H1 (cell line): ENCODE measurements at regions not wholly inside any gene's neighbourhood (a gene's known extent, or its start where the extent isn't known, plus 50 kb on each side); places are given as distances from the start of the nearest gene placed in this dataset.

Source experiments
- CTCF ChIA-PET: fragments of 300-600 bp; sonication (Branson Sonifier 250); formaldehyde crosslinking; loops from one replicate; lab custom pipeline; 2021; ENCODE audit not compliant: partially characterized antibody; lab: Charles Lee
- POLR2A ChIA-PET: fragments of 300-600 bp; sonication (Branson Sonifier 250); formaldehyde crosslinking; loops from one replicate; lab custom pipeline; 2021; ENCODE audit warnings: inconsistent platforms; ENCODE audit not compliant: partially characterized antibody; lab: Charles Lee
- DNase-seq, 2 experiments: peaks; one replicate each; pipeline versions ENCODE4 v3.0.0 to v3.0.0-alpha.2; 2010 to 2022; ENCODE audit warnings: low spot score in 2 of 2, low read depth in 1 of 2, mixed read lengths in 1 of 2
- FAIRE-seq: peaks from 2 replicates; lab custom pipeline; 2011; peaks lifted over from hg19 to GRCh38; lab: Jason Lieb, UNC
- H2AFZ ChIP-seq: 2 replicates; pipeline ENCODE4 v1.8.1; 2012; ENCODE audit warnings: low read length, inconsistent platforms
- H2AK5ac ChIP-seq: 2 replicates; pipeline ENCODE4 v1.6.1; 2013; ENCODE audit warnings: low read depth, low read length
- H2BK120ac ChIP-seq: replicated peaks from 2 replicates; pipeline ENCODE3; 2013; ENCODE audit warnings: low read depth, low read length, inconsistent platforms
- H2BK12ac ChIP-seq: 2 replicates; pipeline ENCODE4 v1.6.1; 2013; ENCODE audit warnings: low read depth, low read length
- H2BK15ac ChIP-seq: 2 replicates; pipeline ENCODE4 v1.6.1; 2013; ENCODE audit warnings: low read length
- H2BK20ac ChIP-seq: 2 replicates; pipeline ENCODE4 v1.6.1; 2013; ENCODE audit warnings: low read length
- H2BK5ac ChIP-seq: 2 replicates; pipeline ENCODE4 v1.6.1; 2013; ENCODE audit warnings: low read depth, low read length
- H3K14ac ChIP-seq: 2 replicates; pipeline ENCODE4 v1.6.1; 2013; ENCODE audit warnings: inconsistent platforms; ENCODE audit not compliant: insufficient read length
- H3K18ac ChIP-seq: 2 replicates; pipeline ENCODE4 v1.6.1; 2013; ENCODE audit warnings: low read length; ENCODE audit errors: extremely low read depth
- H3K23ac ChIP-seq: 2 replicates; pipeline ENCODE4 v1.6.1; 2013; ENCODE audit warnings: inconsistent platforms; ENCODE audit not compliant: insufficient read length
- H3K23me2 ChIP-seq: 2 replicates; pipeline ENCODE4 v1.6.1; 2013; ENCODE audit warnings: low read depth, low read length
- H3K27ac ChIP-seq: 2 replicates; pipeline ENCODE4 v1.6.1; 2011; ENCODE audit warnings: low read depth, low read length, inconsistent platforms
- H3K27me3 ChIP-seq, 4 experiments: replicated peaks in 1 of 4; 1 replicate in 1 of 4; 2 replicates in 3 of 4; pipeline versions ENCODE4 v1.6.1 to v1.8.1; 2011 to 2013; ENCODE audit warnings: low read length in 3 of 4, mild to moderate bottlenecking in 3 of 4, inconsistent platforms in 2 of 4, mixed read lengths in 2 of 4, moderate library complexity in 1 of 4; ENCODE audit not compliant: control insufficient read depth in 3 of 4, insufficient read depth in 3 of 4; ENCODE audit errors: extremely low read depth in 1 of 4
- H3K36me3 ChIP-seq, 4 experiments: 2 replicates each; pipeline versions ENCODE4 v1.6.1 to v1.8.1; 2011 to 2013; ENCODE audit warnings: mild to moderate bottlenecking in 4 of 4, low read length in 3 of 4, moderate library complexity in 2 of 4, control low read depth in 1 of 4, inconsistent platforms in 1 of 4; ENCODE audit not compliant: insufficient read depth in 4 of 4, control insufficient read depth in 2 of 4
- H3K4ac ChIP-seq: replicated peaks from 2 replicates; pipeline ENCODE3; 2013; ENCODE audit warnings: low read length, low read depth, mixed read lengths, inconsistent platforms; ENCODE audit not compliant: insufficient read length
- H3K4me1 ChIP-seq, 4 experiments: replicated peaks in 1 of 4; 1 replicate in 1 of 4; 2 replicates in 3 of 4; pipeline versions ENCODE4 v1.6.1 to v1.8.1; 2011 to 2013; ENCODE audit warnings: low read length in 3 of 4, inconsistent platforms in 2 of 4, mixed read lengths in 1 of 4; ENCODE audit not compliant: insufficient read depth in 4 of 4, control insufficient read depth in 3 of 4
- H3K4me2 ChIP-seq, 2 experiments: 2 replicates each; pipeline versions ENCODE4 v1.6.1 to v1.8.1; 2011 to 2013; ENCODE audit warnings: low read depth in 2 of 2, low read length in 2 of 2, control low read depth in 1 of 2, inconsistent platforms in 1 of 2, mild to moderate bottlenecking in 1 of 2; ENCODE audit not compliant: insufficient read depth in 1 of 2
- H3K4me3 ChIP-seq, 4 experiments: fragments of 200-600, 300-600 bp in 1 of 4; sonication (generic), shearing (Covaris generic), sonication (Bioruptor Twin) in 1 of 4; 2 replicates each; pipeline versions ENCODE4 v1.5.1 to v1.8.1; 2011 to 2016; ENCODE audit warnings: low read length in 4 of 4, low read depth in 3 of 4, control low read depth in 2 of 4, inconsistent platforms in 2 of 4, mild to moderate bottlenecking in 2 of 4, mixed read lengths in 1 of 4, moderate library complexity in 1 of 4; ENCODE audit not compliant: insufficient read depth in 2 of 4; ENCODE audit errors: extremely low read depth in 1 of 4
- H3K56ac ChIP-seq: replicated peaks from 2 replicates; pipeline ENCODE3; 2013; ENCODE audit warnings: low read depth, mild to moderate bottlenecking, mixed read lengths, low read length, inconsistent platforms; ENCODE audit not compliant: insufficient read length
- H3K79me1 ChIP-seq: 2 replicates; pipeline ENCODE4 v1.6.1; 2013; ENCODE audit warnings: low read depth, low read length, control low read depth
- H3K79me2 ChIP-seq, 2 experiments: 2 replicates each; pipeline versions ENCODE4 v1.6.1 to v1.8.1; 2012 to 2013; ENCODE audit warnings: low read length in 2 of 2, mild to moderate bottlenecking in 2 of 2, inconsistent platforms in 1 of 2; ENCODE audit not compliant: insufficient read depth in 2 of 2, control insufficient read depth in 1 of 2
- H3K9ac ChIP-seq, 4 experiments: replicated peaks in 1 of 4; 1 replicate in 1 of 4; 2 replicates in 3 of 4; pipeline versions ENCODE4 v1.6.1 to v1.8.1; 2011 to 2013; ENCODE audit warnings: low read depth in 3 of 4, low read length in 3 of 4, control low read depth in 2 of 4, mild to moderate bottlenecking in 2 of 4, moderate library complexity in 2 of 4, inconsistent platforms in 1 of 4; ENCODE audit errors: extremely low read depth in 1 of 4
- H3K9me3 ChIP-seq, 2 experiments: 2 replicates each; pipeline versions ENCODE4 v1.6.1 to v1.8.1; 2012 to 2013; ENCODE audit warnings: mild to moderate bottlenecking in 2 of 2, moderate library complexity in 2 of 2, control low read depth in 1 of 2, inconsistent platforms in 1 of 2, low read depth in 1 of 2, low read length in 1 of 2, mixed read lengths in 1 of 2; ENCODE audit not compliant: insufficient read depth in 2 of 2
- H4K20me1 ChIP-seq, 2 experiments: replicated peaks in 1 of 2; 2 replicates each; pipeline versions ENCODE3 to v1.8.1; 2011 to 2013; ENCODE audit warnings: inconsistent platforms in 2 of 2, low read length in 2 of 2, mild to moderate bottlenecking in 1 of 2; ENCODE audit not compliant: insufficient read depth in 2 of 2, control insufficient read depth in 1 of 2
- H4K5ac ChIP-seq: 2 replicates; pipeline ENCODE4 v1.6.1; 2013; ENCODE audit warnings: low read length, low read depth, mixed read lengths, inconsistent platforms; ENCODE audit not compliant: insufficient read length
- H4K8ac ChIP-seq: 2 replicates; pipeline ENCODE4 v1.8.0; 2013; ENCODE audit warnings: mild to moderate bottlenecking, moderate library complexity, low read length, inconsistent platforms; ENCODE audit not compliant: insufficient read depth; ENCODE audit errors: extremely low read depth
- H4K91ac ChIP-seq: replicated peaks from 2 replicates; pipeline ENCODE3; 2013; ENCODE audit warnings: low read length, mixed read lengths, inconsistent platforms; ENCODE audit not compliant: insufficient read length
- ATF2 ChIP-seq: IDR thresholded peaks from 2 replicates; pipeline ENCODE4 v1.6.1; 2012; ENCODE audit warnings: low read length, inconsistent platforms
- CBX5 ChIP-seq: fragments of 300-800, 300-1000 bp; sonication (generic); IDR thresholded peaks from 2 replicates; pipeline ENCODE4 v1.7.1; 2016; ENCODE audit warnings: antibody characterized with exemption, low read length, low read depth
- CEBPB ChIP-seq: IDR thresholded peaks from 2 replicates; pipeline ENCODE4 v1.6.1; 2012; ENCODE audit warnings: low read depth, low read length
- CHD1 ChIP-seq: IDR thresholded peaks from 2 replicates; pipeline ENCODE4 v1.6.1; 2012; ENCODE audit warnings: low read depth, low read length, improper control_type of control experiment
- FOSL1 ChIP-seq: IDR thresholded peaks from 2 replicates; pipeline ENCODE4 v1.6.1; 2011; ENCODE audit warnings: mild to moderate bottlenecking, low read depth, low read length, moderate library complexity; ENCODE audit not compliant: insufficient read depth
- GABPA ChIP-seq: IDR thresholded peaks from 2 replicates; pipeline ENCODE4 v1.6.1; 2011; ENCODE audit warnings: mild to moderate bottlenecking, low read length, moderate library complexity, borderline replicate concordance; ENCODE audit not compliant: insufficient read depth
- HDAC2 ChIP-seq, 2 experiments: fragments of 300-600 bp in 1 of 2; sonication (generic) in 1 of 2; IDR thresholded peaks; 2 replicates each; pipeline ENCODE4 v1.6.1; 2011 to 2012; ENCODE audit warnings: low read depth in 2 of 2, low read length in 2 of 2, mild to moderate bottlenecking in 2 of 2, moderate library complexity in 2 of 2, borderline replicate concordance in 1 of 2, inconsistent platforms in 1 of 2
- PHF8 ChIP-seq: fragments of 200-600 bp; sonication (generic); conservative IDR thresholded peaks from 2 replicates; pipeline ENCODE4 v1.7.1; 2012; ENCODE audit warnings: low read depth, mild to moderate bottlenecking, inconsistent platforms, low read length, moderate library complexity
- RBBP5 ChIP-seq: IDR thresholded peaks from 2 replicates; pipeline ENCODE4 v1.7.1; 2012; ENCODE audit warnings: low read depth, mild to moderate bottlenecking, inconsistent platforms, low read length, moderate library complexity, borderline replicate concordance
- RFX5 ChIP-seq: IDR thresholded peaks from 2 replicates; pipeline ENCODE4 v1.6.1; 2011; ENCODE audit warnings: low read depth, low read length, improper control_type of control experiment, borderline replicate concordance
- RNF2 ChIP-seq: fragments of 200-900, 300-1000 bp; sonication (generic); IDR thresholded peaks from 2 replicates; pipeline ENCODE4 v1.7.1; 2016; ENCODE audit warnings: borderline replicate concordance, low read depth, mild to moderate bottlenecking, antibody characterized with exemption, low read length; ENCODE audit not compliant: poor library complexity, severe bottlenecking; ENCODE audit errors: missing control alignments
- SIRT6 ChIP-seq: IDR thresholded peaks from one replicate; pipeline ENCODE4 v1.7.1; 2012; ENCODE audit warnings: low read length, inconsistent platforms
- SIX5 ChIP-seq: IDR thresholded peaks from 2 replicates; pipeline ENCODE4 v1.6.1; 2011; ENCODE audit warnings: mild to moderate bottlenecking, low read depth, low read length
- WGBS, 2 experiments: shearing (Covaris generic) in 1 of 2; methylation state at CpG; one replicate each; pipeline versions ENCODE4 v1.1.6 to v1.1.7; 2013 to 2015; ENCODE audit warnings: low lambda C conversion rate in 2 of 2, mixed read lengths in 2 of 2, inconsistent platforms in 1 of 2, low coverage in 1 of 2, missing lambda C conversion rate in 1 of 2; ENCODE audit not compliant: insufficient replicate concordance in 2 of 2, insufficient coverage in 1 of 2, insufficient read length in 1 of 2; ENCODE audit errors: extremely low coverage in 1 of 2, missing lambda C conversion rate in 1 of 2; 5-methylcytosine and 5-hydroxymethylcytosine counted together

GRCh38 chr10:121330563-121330962 is 267.7 kb downstream of the FGFR2 start:
- 75% methylated on average over 1 of the region's 1 CpG; no CpG with 5 or more reads in 1 of the 2 experiments for WGBS, 2 experiments
- Histone ChIP-seq H3K14ac (no peak overlapping the region), H4K20me1 (no peaks in the 10 kb centered on the region), H3K27ac (no peak overlapping the region), H3K4me1 (no peaks in the 10 kb centered on the region), H3K4ac (no peak overlapping the region), H4K5ac (no peak overlapping the region), H3K79me1 (no peaks in the 10 kb centered on the region), H3K36me3 (no peaks in the 10 kb centered on the region), H4K91ac (no peak overlapping the region), H2BK120ac (no peak overlapping the region), H3K4me3 (no peak overlapping the region), H2BK15ac (no peak overlapping the region), H3K4me2 (no peak overlapping the region), H3K9me3 (no peaks in the 10 kb centered on the region; a peak in 1 of 4 replicates), H4K8ac (no peak overlapping the region), H3K79me2 (no peaks in the 10 kb centered on the region), H2AFZ (no peak overlapping the region), H2BK20ac (no peak overlapping the region), H3K27me3 (no peaks in the 10 kb centered on the region), H2BK12ac (no peak overlapping the region), H3K18ac (no peak overlapping the region), H3K56ac (no peak overlapping the region), H2BK5ac (no peak overlapping the region), H3K23me2 (no peaks in the 10 kb centered on the region; the same call in 1 of the 2 replicates), H2AK5ac (no peak overlapping the region), H3K9ac (no peak overlapping the region), H3K23ac (no peak overlapping the region)
- CTCF ChIA-PET, result no interaction called here
- no peak for FAIRE-seq
- POLR2A ChIA-PET, result no interaction called here
- no peak for DNase-seq
- TF ChIP-seq CBX5, result no peak
- no peak for TF ChIP-seq PHF8
- no peak for TF ChIP-seq RNF2
- TF ChIP-seq FOSL1, result no peak
- TF ChIP-seq HDAC2 (IDR thresholded peaks at IDR 0.05; ENCODE audit: borderline replicate concordance in 1 of 2, low read depth in 2 of 2, low read length in 2 of 2), result no peak
- TF ChIP-seq SIX5, result no peak
- no peak for TF ChIP-seq RBBP5
- no peak for TF ChIP-seq GABPA
- TF ChIP-seq CHD1, result no peak
- no peak for TF ChIP-seq CEBPB
- TF ChIP-seq ATF2, result no peak
- TF ChIP-seq SIRT6, result no peak
- no peak for TF ChIP-seq RFX5
